K562 (cell line): ENCODE measurements at regions not wholly inside any gene's neighbourhood (a gene's known extent, or its start where the extent isn't known, plus 50 kb on each side); places are given as distances from the start of the nearest gene placed in this dataset.

Source experiments
- ATAC-seq: fragments of 200-7000 bp; cut with Tn5 transposase; 3 replicates; pipeline ENCODE4 v1.9.1; 2020; ENCODE audit warnings: moderate library complexity
- BruUV-seq: library from RNA; stranded (reverse); fragments of 400-500 nt; replicated peaks from 2 replicates; lab custom pipeline; 2021; lab: Mats Ljungman, UMichigan
- CTCF ChIA-PET: fragments of 300-600 bp; formaldehyde crosslinking; extraction: SDS; loops from one replicate; lab custom pipeline; 2021; ENCODE audit warnings: low intra/inter-chr PET ratio; lab: Yijun Ruan, JAX
- POLR2A ChIA-PET: fragments of 300-600, 350-650 bp; sonication (Branson Sonifier 250); formaldehyde crosslinking; extraction: SDS; loops from one replicate; lab custom pipeline; 2021; ENCODE audit warnings: antibody characterized with exemption, inconsistent platforms; lab: Yijun Ruan, JAX
- DNase-seq, 4 experiments: peaks; one replicate each; pipeline versions ENCODE4 v3.0.0 to v3.0.0-alpha.2; 2011 to 2018; ENCODE audit warnings: low spot score in 3 of 4, mixed read lengths in 3 of 4; ENCODE audit errors: extremely low read depth in 1 of 4
- FAIRE-seq: peaks from 2 replicates; lab custom pipeline; 2011; peaks lifted over from hg19 to GRCh38; lab: Jason Lieb, UNC
- H2AFZ ChIP-seq: 2 replicates; pipeline ENCODE4 v1.6.0; 2011; ENCODE audit warnings: low read depth, low read length, control low read depth, inconsistent platforms
- H3K27ac ChIP-seq: fragments of 200-600 bp; 3 replicates; pipeline ENCODE4 v1.8.0; 2011; ENCODE audit warnings: low read depth, mild to moderate bottlenecking, control low read depth, inconsistent platforms, low read length, moderate library complexity, mixed read lengths; ENCODE audit errors: extremely low read depth
- H3K27me3 ChIP-seq, 2 experiments: fragments of 300-600 bp in 1 of 2; 2 replicates in 1 of 2; 3 replicates in 1 of 2; pipeline versions ENCODE4 v1.6.0 to v1.8.0; 2011; ENCODE audit warnings: inconsistent platforms in 2 of 2, low read length in 2 of 2, mild to moderate bottlenecking in 1 of 2, mixed read lengths in 1 of 2, moderate library complexity in 1 of 2; ENCODE audit not compliant: control insufficient read depth in 2 of 2, insufficient read depth in 2 of 2
- H3K36me3 ChIP-seq: fragments of 300-600 bp; 3 replicates; pipeline ENCODE4 v1.8.0; 2011; ENCODE audit warnings: mild to moderate bottlenecking, low read length, inconsistent platforms; ENCODE audit not compliant: control insufficient read depth, insufficient read depth
- H3K4me1 ChIP-seq, 2 experiments: fragments of 200-600 bp in 1 of 2; replicated peaks in 1 of 2; 2 replicates in 1 of 2; 3 replicates in 1 of 2; pipeline versions ENCODE4 v1.5.1 to v1.8.0; 2011; ENCODE audit warnings: inconsistent platforms in 2 of 2, low read length in 2 of 2, mild to moderate bottlenecking in 1 of 2, mixed read lengths in 1 of 2, moderate library complexity in 1 of 2; ENCODE audit not compliant: control insufficient read depth in 2 of 2, insufficient read depth in 2 of 2
- H3K4me2 ChIP-seq: 2 replicates; pipeline ENCODE4 v1.6.1; 2011; ENCODE audit warnings: low read length, control low read depth, inconsistent platforms, mixed read lengths; ENCODE audit not compliant: insufficient read depth
- H3K4me3 ChIP-seq: fragments of 200-600 bp; sonication (generic), shearing (Covaris generic); 2 replicates; pipeline ENCODE4 v1.5.1; 2016; ENCODE audit warnings: control low read depth, inconsistent platforms
- H3K79me2 ChIP-seq: fragments of 200-600 bp; 3 replicates; pipeline ENCODE4 v1.8.0; 2011; ENCODE audit warnings: low read length, inconsistent platforms; ENCODE audit not compliant: control insufficient read depth, insufficient read depth
- H3K9ac ChIP-seq, 2 experiments: 2 replicates each; pipeline versions ENCODE4 v1.6.0 to v1.6.1; 2011; ENCODE audit warnings: low read depth in 2 of 2, low read length in 2 of 2, control low read depth in 1 of 2, inconsistent platforms in 1 of 2, mild to moderate bottlenecking in 1 of 2, mixed read lengths in 1 of 2; ENCODE audit not compliant: insufficient read depth in 1 of 2
- H3K9me1 ChIP-seq: one replicate; pipeline ENCODE4 v1.6.0; 2011; ENCODE audit warnings: inconsistent platforms, mild to moderate bottlenecking, low read length, moderate library complexity; ENCODE audit not compliant: control insufficient read depth, insufficient read depth
- H3K9me3 ChIP-seq: replicated peaks from 2 replicates; pipeline ENCODE4 v1.5.1; 2011; ENCODE audit warnings: low read depth, low read length, inconsistent platforms; ENCODE audit not compliant: control insufficient read depth, insufficient read depth
- H4K20me1 ChIP-seq: replicated peaks from 2 replicates; pipeline ENCODE4 v1.6.1; 2011; ENCODE audit warnings: low read length, inconsistent platforms, mixed read lengths; ENCODE audit not compliant: control insufficient read depth, insufficient read depth
- ATF7 ChIP-seq: fragments of 450-650 bp; IDR thresholded peaks from 2 replicates; pipeline ENCODE4 v1.7.1; 2014; ENCODE audit warnings: mild to moderate bottlenecking, moderate library complexity
- BRF1 ChIP-seq: IDR thresholded peaks from 3 replicates; pipeline ENCODE4 v1.6.1; 2011; ENCODE audit warnings: borderline replicate concordance, mild to moderate bottlenecking; ENCODE audit not compliant: insufficient read length; ENCODE audit errors: extremely low read depth
- CREBBP ChIP-seq: IDR thresholded peaks from one replicate; pipeline ENCODE4 v1.6.1; 2012; ENCODE audit warnings: low read depth, mild to moderate bottlenecking, control low read depth, inconsistent platforms, low read length
- HDAC1 ChIP-seq, 2 experiments: fragments of 450-650 bp; IDR thresholded peaks; 2 replicates each; pipeline ENCODE4 v1.6.1; 2016 to 2017; ENCODE audit warnings: inconsistent platforms in 1 of 2, mild to moderate bottlenecking in 1 of 2, moderate library complexity in 1 of 2
- HDAC3 ChIP-seq: fragments of 450-650 bp; IDR thresholded peaks from 2 replicates; pipeline ENCODE4 v1.6.1; 2018; ENCODE audit warnings: borderline replicate concordance, mild to moderate bottlenecking, moderate library complexity; ENCODE audit not compliant: partially characterized antibody
- MXD1 ChIP-seq: fragments of 250-450 bp; sonication (Bioruptor Pico); IDR thresholded peaks from 2 replicates; pipeline ENCODE4 v1.8.0; 2021; ENCODE audit warnings: borderline replicate concordance, mild to moderate bottlenecking, moderate library complexity; ENCODE audit not compliant: poor library complexity, severe bottlenecking
- MYNN ChIP-seq, 2 experiments: sonication (generic); formaldehyde crosslinking in 1 of 2; IDR thresholded peaks; 2 replicates each; pipeline versions ENCODE4 v1.5.0 to v1.6.1; 2016 to 2020; ENCODE audit warnings: antibody characterized with exemption in 1 of 2, missing genetic modification reagents in 1 of 2
- NFXL1 ChIP-seq: fragments of 450-650 bp; formaldehyde crosslinking; IDR thresholded peaks from 2 replicates; pipeline ENCODE4 v1.4.0; 2021; ENCODE audit warnings: mild to moderate bottlenecking
- SRSF1 ChIP-seq: fragments of 200-400 bp; formaldehyde crosslinking; IDR thresholded peaks from 2 replicates; pipeline ENCODE4 v1.6.1; 2017; ENCODE audit warnings: mild to moderate bottlenecking, low read depth, low read length, moderate library complexity
- TFAP4 ChIP-seq: sonication (generic); formaldehyde crosslinking; IDR thresholded peaks from 2 replicates; pipeline ENCODE4 v1.8.0; 2022; ENCODE audit warnings: missing genetic modification reagents, mild to moderate bottlenecking, moderate library complexity, borderline replicate concordance
- ZNF146 ChIP-seq: IDR thresholded peaks from one replicate; pipeline ENCODE4 v1.6.1; 2018; ENCODE audit warnings: missing compliant biosample characterization; ENCODE audit not compliant: unreplicated experiment
- ZNF436 ChIP-seq: fragments of 250-450, 450-650 bp; sonication (Bioruptor Pico); formaldehyde crosslinking; IDR thresholded peaks from 2 replicates; pipeline ENCODE4 v1.7.0; 2020; ENCODE audit warnings: mild to moderate bottlenecking
- ZNF507 ChIP-seq: conservative IDR thresholded peaks from 2 replicates; pipeline ENCODE4 v1.6.1; 2017; ENCODE audit warnings: missing genetic modification characterization, missing compliant biosample characterization
- WGBS: fragments of 100-300 bp; shearing (Covaris generic); methylation state at CpG from one replicate; pipeline ENCODE4 v1.1.6; 2016; ENCODE audit warnings: low coverage, mixed read lengths; ENCODE audit not compliant: insufficient coverage; ENCODE audit errors: missing lambda C conversion rate; 5-methylcytosine and 5-hydroxymethylcytosine counted together
- in situ Hi-C: fragments of 300-500 bp; cut with MboI; formaldehyde crosslinking; loops from 4 replicates; pipeline ENCODE4 v1.15.0; 2018; ENCODE audit warnings: inconsistent platforms, mixed read lengths
- intact Hi-C: fragments of 100-400 bp; cut with micrococcal nuclease; formaldehyde crosslinking; loops from 2 replicates; pipeline ENCODE4 v1.14.2; 2022
- TF ChIP-seq, protein P1 (sequence below), 3 experiments: fragments of 200-800 bp in 1 of 3; fragments of 250-450 bp in 1 of 3; fragments of 450-650 bp in 1 of 3; sonication (Bioruptor Pico) in 1 of 3; sonication (Bioruptor generic) in 1 of 3; formaldehyde crosslinking in 1 of 3; IDR thresholded peaks; 2 replicates each; pipeline versions ENCODE4 v1.6.1 to v1.8.0; 2016 to 2022; ENCODE audit warnings: mild to moderate bottlenecking in 2 of 3, missing genetic modification characterization in 2 of 3, missing compliant biosample characterization in 1 of 3, moderate library complexity in 1 of 3
- TF ChIP-seq, protein P2 (sequence below): sonication (generic); formaldehyde crosslinking; IDR thresholded peaks from 2 replicates; pipeline ENCODE4 v1.8.0; 2022; ENCODE audit warnings: missing genetic modification reagents, mild to moderate bottlenecking, borderline replicate concordance

DNA sequence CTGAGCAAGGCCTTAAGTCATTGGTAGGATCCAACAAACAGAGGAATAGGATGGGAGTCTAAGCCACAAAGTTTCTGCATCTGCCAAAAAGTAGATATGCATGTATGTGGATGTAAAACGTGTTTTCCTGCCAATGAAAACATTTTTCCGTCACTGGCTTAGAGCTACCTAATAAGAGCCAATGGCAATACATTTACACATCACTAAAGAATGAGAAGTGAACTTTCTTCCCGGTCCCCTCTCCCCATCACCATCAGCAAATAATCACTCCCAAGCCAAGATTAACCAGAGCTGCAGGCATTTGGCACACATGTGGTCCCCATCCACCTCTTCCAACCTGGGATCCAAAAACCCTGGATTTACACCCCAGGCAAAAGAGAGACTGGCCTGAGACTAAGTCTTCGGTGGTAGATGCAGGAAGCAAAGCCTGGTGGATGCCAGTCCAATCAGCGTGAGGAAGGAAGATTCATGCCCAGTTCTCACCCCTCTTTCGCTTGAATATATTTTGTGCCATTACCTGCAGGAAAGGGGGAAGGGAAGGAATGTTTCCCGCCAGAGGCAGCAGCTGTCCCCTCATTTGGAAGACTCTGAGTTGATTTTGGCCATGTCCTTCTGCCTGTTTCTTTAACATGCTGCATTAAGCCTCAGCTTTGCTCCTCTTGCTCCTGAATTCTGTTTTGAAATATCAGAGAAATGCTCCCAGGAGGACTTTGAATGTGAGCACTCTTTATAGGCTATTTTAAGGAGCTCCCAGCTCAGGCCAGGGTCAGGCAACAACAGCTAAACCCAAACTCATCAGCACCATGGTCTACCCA lies 131.4 kb downstream of the CHIC2 start:
- ChIA-PET CTCF (interaction anchor here (0.6 kb wide), 1 partner anchor 285 kb away, joined by 3 read pairs; no protein-coding TSS in a partner anchor), POLR2A (interaction anchor here (0.7 kb wide), 1 partner anchor 35 kb away, joined by 3 read pairs; no protein-coding TSS in a partner anchor)
- H3K36me3 ChIP-seq = no peaks in the 10 kb centered on the region
- H3K9ac ChIP-seq = no peak overlapping the region
- in situ Hi-C loops = no loop called here
- no peak for FAIRE-seq
- no peak for ATAC-seq
- no peaks in the 10 kb centered on the region for H3K9me3 ChIP-seq
- H3K4me1 ChIP-seq = no peaks in the 10 kb centered on the region; a peak in 1 of 5 replicates
- no peak overlapping the region for H3K4me3 ChIP-seq
- no peak overlapping the region for H3K27ac ChIP-seq
- WGBS = under 1% methylated on average over 6 of the region's 7 CpGs
- BruUV-seq = no TSS peak
- H2AFZ ChIP-seq = no peak overlapping the region
- no peaks in the 10 kb centered on the region for H3K9me1 ChIP-seq
- no peaks in the 10 kb centered on the region; the same call in 1 of the 2 replicates for H4K20me1 ChIP-seq
- no peaks in the 10 kb centered on the region for H3K79me2 ChIP-seq
- H3K27me3 ChIP-seq = no peaks in the 10 kb centered on the region; a peak in 1 of 5 replicates
- H3K4me2 ChIP-seq = no peak overlapping the region
- no peak for DNase-seq
- intact Hi-C loops = loop anchor here (5.0 kb wide), 1 partner anchor 164 kb away; no protein-coding TSS in a partner anchor
- TF ChIP-seq BRF1 (no peak), ATF7 (no peak), CREBBP (no peak), MYNN (IDR thresholded peaks at IDR 0.05) (no peak), MYNN (CRISPR knock-in tag; IDR thresholded peaks at IDR 0.05) (no peak), ZNF146 (CRISPR knock-in tag) (no peak), TFAP4 (CRISPR knock-in tag) (no peak), HDAC3 (no peak), ZNF436 (CRISPR knock-in tag) (no peak), SRSF1 (no peak), ZNF507 (tag) (no peak), HDAC1 (IDR thresholded peaks at IDR 0.05) (no peak), MXD1 (CRISPR knock-in tag) (no peak), NFXL1 (CRISPR knock-in tag) (no peak)
- TF ChIP-seq, protein P1, sequence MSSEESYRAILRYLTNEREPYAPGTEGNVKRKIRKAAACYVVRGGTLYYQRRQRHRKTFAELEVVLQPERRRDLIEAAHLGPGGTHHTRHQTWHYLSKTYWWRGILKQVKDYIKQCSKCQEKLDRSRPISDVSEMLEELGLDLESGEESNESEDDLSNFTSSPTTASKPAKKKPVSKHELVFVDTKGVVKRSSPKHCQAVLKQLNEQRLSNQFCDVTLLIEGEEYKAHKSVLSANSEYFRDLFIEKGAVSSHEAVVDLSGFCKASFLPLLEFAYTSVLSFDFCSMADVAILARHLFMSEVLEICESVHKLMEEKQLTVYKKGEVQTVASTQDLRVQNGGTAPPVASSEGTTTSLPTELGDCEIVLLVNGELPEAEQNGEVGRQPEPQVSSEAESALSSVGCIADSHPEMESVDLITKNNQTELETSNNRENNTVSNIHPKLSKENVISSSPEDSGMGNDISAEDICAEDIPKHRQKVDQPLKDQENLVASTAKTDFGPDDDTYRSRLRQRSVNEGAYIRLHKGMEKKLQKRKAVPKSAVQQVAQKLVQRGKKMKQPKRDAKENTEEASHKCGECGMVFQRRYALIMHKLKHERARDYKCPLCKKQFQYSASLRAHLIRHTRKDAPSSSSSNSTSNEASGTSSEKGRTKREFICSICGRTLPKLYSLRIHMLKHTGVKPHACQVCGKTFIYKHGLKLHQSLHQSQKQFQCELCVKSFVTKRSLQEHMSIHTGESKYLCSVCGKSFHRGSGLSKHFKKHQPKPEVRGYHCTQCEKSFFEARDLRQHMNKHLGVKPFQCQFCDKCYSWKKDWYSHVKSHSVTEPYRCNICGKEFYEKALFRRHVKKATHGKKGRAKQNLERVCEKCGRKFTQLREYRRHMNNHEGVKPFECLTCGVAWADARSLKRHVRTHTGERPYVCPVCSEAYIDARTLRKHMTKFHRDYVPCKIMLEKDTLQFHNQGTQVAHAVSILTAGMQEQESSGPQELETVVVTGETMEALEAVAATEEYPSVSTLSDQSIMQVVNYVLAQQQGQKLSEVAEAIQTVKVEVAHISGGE (CRISPR knock-in tag; IDR thresholded peaks at IDR 0.05) = no peak
- TF ChIP-seq, protein P2, sequence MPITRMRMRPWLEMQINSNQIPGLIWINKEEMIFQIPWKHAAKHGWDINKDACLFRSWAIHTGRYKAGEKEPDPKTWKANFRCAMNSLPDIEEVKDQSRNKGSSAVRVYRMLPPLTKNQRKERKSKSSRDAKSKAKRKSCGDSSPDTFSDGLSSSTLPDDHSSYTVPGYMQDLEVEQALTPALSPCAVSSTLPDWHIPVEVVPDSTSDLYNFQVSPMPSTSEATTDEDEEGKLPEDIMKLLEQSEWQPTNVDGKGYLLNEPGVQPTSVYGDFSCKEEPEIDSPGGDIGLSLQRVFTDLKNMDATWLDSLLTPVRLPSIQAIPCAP (CRISPR knock-in tag) = no peak
